ENCODE measurements at regions not wholly inside any gene's neighbourhood (a gene's known extent, or its start where the extent isn't known, plus 50 kb on each side); places are given as distances from the start of the nearest gene placed in this dataset.

- Histone ChIP-seq H3K27me3 (ENCODE audit: control insufficient read depth, extremely low read depth, insufficient read depth, low read length) (no peaks in the 10 kb centered on the region), H4K20me1 (ENCODE audit: control insufficient read depth, extremely low read depth, insufficient read depth, low read length) (no peaks in the 10 kb centered on the region), H3K4me1 (ENCODE audit: control insufficient read depth, extremely low read depth, insufficient read depth, low read length) (no peaks in the 10 kb centered on the region), H3K9ac (ENCODE audit: control insufficient read depth, extremely low read depth, insufficient read depth, low read length) (no peak overlapping the region), H2AFZ (ENCODE audit: control insufficient read depth, low read length) (no peak overlapping the region), H3K27ac (ENCODE audit: control insufficient read depth, insufficient read depth, low read length) (no peak overlapping the region), H3K79me2 (ENCODE audit: control insufficient read depth, insufficient read depth, low read length) (no peaks in the 10 kb centered on the region), H3K9me1 (ENCODE audit: control insufficient read depth, extremely low read depth, insufficient read depth, low read length) (no peaks in the 10 kb centered on the region), H3K9me3 (ENCODE audit: control insufficient read depth, low read depth, low read length) (peaks cover 2% of the 10 kb centered on the region), H3K4me2 (ENCODE audit: control insufficient read depth, extremely low read depth, insufficient read depth, low read depth, low read length) (no peak overlapping the region), H3K4me3 (ENCODE audit: control insufficient read depth in 2 of 3, extremely low read depth in 1 of 3, insufficient read depth in 2 of 3, low read depth in 1 of 3, low read length in 3 of 3) (no peak overlapping the region), H3K36me3 (ENCODE audit: control insufficient read depth in 2 of 2, extremely low read depth in 1 of 2, insufficient read depth in 2 of 2, low read length in 2 of 2) (no peaks in the 10 kb centered on the region)
- FAIRE-seq = no peak
- no peak for DNase-seq (ENCODE audit: low read depth, low spot score)
- TF ChIP-seq EZH2 (IDR thresholded peaks at IDR 0.05; ENCODE audit: low read length) (no peak), CTCF (optimal IDR thresholded peaks at IDR 0.05 in 1 of 3, IDR thresholded peaks at IDR 0.05 in 1 of 3, conservative IDR thresholded peaks at IDR 0.05 in 1 of 3; ENCODE audit: extremely low read depth in 1 of 3, insufficient read depth in 2 of 3, low read length in 3 of 3) (no peak)
- dilution Hi-C loops (cut with MboI; ENCODE audit: extremely low pct_ligation_motif_present, low sequenced_read_pairs) = no loop called here
These were observed 216.1 kb upstream of the RASA1 start for GRCh38 chr5:87051502-87052113.

GRCh38 chr5:87053146-87053545 is 214.5 kb upstream of the RASA1 start:
- no peak for FAIRE-seq
- dilution Hi-C loops (cut with MboI; ENCODE audit: extremely low pct_ligation_motif_present, low sequenced_read_pairs) = no loop called here
- Histone ChIP-seq H3K27ac (ENCODE audit: control insufficient read depth, insufficient read depth, low read length) (no peak overlapping the region), H3K9me3 (ENCODE audit: control insufficient read depth, low read depth, low read length) (peaks cover 2% of the 10 kb centered on the region), H2AFZ (ENCODE audit: control insufficient read depth, low read length) (no peak overlapping the region), H3K4me1 (ENCODE audit: control insufficient read depth, extremely low read depth, insufficient read depth, low read length) (no peaks in the 10 kb centered on the region), H3K79me2 (ENCODE audit: control insufficient read depth, insufficient read depth, low read length) (no peaks in the 10 kb centered on the region), H3K4me2 (ENCODE audit: control insufficient read depth, extremely low read depth, insufficient read depth, low read depth, low read length) (no peak overlapping the region), H4K20me1 (ENCODE audit: control insufficient read depth, extremely low read depth, insufficient read depth, low read length) (no peaks in the 10 kb centered on the region), H3K27me3 (ENCODE audit: control insufficient read depth, extremely low read depth, insufficient read depth, low read length) (no peaks in the 10 kb centered on the region), H3K36me3 (ENCODE audit: control insufficient read depth in 2 of 2, extremely low read depth in 1 of 2, insufficient read depth in 2 of 2, low read length in 2 of 2) (no peaks in the 10 kb centered on the region), H3K4me3 (ENCODE audit: control insufficient read depth in 2 of 3, extremely low read depth in 1 of 3, insufficient read depth in 2 of 3, low read depth in 1 of 3, low read length in 3 of 3) (no peak overlapping the region), H3K9me1 (ENCODE audit: control insufficient read depth, extremely low read depth, insufficient read depth, low read length) (no peaks in the 10 kb centered on the region), H3K9ac (ENCODE audit: control insufficient read depth, extremely low read depth, insufficient read depth, low read length) (no peak overlapping the region)
- TF ChIP-seq EZH2 (IDR thresholded peaks at IDR 0.05; ENCODE audit: low read length) (no peak), CTCF (optimal IDR thresholded peaks at IDR 0.05 in 1 of 3, IDR thresholded peaks at IDR 0.05 in 1 of 3, conservative IDR thresholded peaks at IDR 0.05 in 1 of 3; ENCODE audit: extremely low read depth in 1 of 3, insufficient read depth in 2 of 3, low read length in 3 of 3) (no peak)
- no peak for DNase-seq (ENCODE audit: low read depth, low spot score)
